Breast epithelium (tissue), 3 donors: ENCODE measurements at regions not wholly inside any gene's neighbourhood (a gene's known extent, or its start where the extent isn't known, plus 50 kb on each side); places are given as distances from the start of the nearest gene placed in this dataset.

Source experiments
- POLR2A ChIP-seq: fragments of 450-650 bp; IDR thresholded peaks from one replicate; pipeline ENCODE4 v1.6.1; 2016; ENCODE audit warnings: antibody characterized with exemption, mild to moderate bottlenecking, moderate library complexity
- POLR2AphosphoS5 ChIP-seq, 3 donors: sonication (generic); formaldehyde crosslinking; IDR thresholded peaks; one replicate each; pipeline ENCODE4 v1.6.1; 2017; ENCODE audit warnings: antibody characterized with exemption in 3 of 3
- TF ChIP-seq, protein P1 (sequence below), 3 donors: fragments of 450-650 bp; IDR thresholded peaks; one replicate each; pipeline ENCODE4 v1.5.1; 2016 to 2017; ENCODE audit warnings: antibody characterized with exemption in 3 of 3, mild to moderate bottlenecking in 3 of 3, moderate library complexity in 3 of 3

DNA sequence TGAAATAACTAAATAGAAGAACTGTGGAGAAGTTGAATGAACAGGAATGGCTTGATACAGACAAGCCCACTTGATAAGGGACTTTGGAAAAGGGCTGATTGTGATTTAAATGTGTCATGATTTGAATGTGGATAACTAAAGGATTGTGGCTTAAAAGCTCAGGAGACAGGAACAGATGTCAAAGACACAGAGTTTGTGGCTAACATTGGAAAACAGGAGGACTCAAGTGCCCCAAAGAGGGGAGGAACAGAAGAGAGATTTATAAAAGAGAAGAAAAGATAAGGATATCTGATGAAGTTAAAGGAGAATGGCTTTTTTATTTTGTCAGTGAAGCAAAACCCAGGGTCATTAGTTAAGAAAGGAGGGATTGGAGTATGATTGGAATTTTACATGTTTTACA, 124.2 kb upstream of the TRPM3 start:
- TF ChIP-seq POLR2AphosphoS5 (IDR thresholded peaks at IDR 0.05) (no peak), POLR2A (no peak)
- TF ChIP-seq, protein P1, sequence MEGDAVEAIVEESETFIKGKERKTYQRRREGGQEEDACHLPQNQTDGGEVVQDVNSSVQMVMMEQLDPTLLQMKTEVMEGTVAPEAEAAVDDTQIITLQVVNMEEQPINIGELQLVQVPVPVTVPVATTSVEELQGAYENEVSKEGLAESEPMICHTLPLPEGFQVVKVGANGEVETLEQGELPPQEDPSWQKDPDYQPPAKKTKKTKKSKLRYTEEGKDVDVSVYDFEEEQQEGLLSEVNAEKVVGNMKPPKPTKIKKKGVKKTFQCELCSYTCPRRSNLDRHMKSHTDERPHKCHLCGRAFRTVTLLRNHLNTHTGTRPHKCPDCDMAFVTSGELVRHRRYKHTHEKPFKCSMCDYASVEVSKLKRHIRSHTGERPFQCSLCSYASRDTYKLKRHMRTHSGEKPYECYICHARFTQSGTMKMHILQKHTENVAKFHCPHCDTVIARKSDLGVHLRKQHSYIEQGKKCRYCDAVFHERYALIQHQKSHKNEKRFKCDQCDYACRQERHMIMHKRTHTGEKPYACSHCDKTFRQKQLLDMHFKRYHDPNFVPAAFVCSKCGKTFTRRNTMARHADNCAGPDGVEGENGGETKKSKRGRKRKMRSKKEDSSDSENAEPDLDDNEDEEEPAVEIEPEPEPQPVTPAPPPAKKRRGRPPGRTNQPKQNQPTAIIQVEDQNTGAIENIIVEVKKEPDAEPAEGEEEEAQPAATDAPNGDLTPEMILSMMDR (IDR thresholded peaks at IDR 0.05) = no peak
